CD4-positive, alpha-beta T cell (primary cell): ENCODE measurements at regions not wholly inside any gene's neighbourhood (a gene's known extent, or its start where the extent isn't known, plus 50 kb on each side); places are given as distances from the start of the nearest gene placed in this dataset.
A peak's percentile ranks its signal among the peaks of the same experiment; 100 is the strongest.

Source experiments
- ATAC-seq: fragments of 200-7000 bp; cut with Tn5 transposase; one replicate; pipeline ENCODE4 v1.10.0; 2022; ENCODE audit warnings: mild to moderate bottlenecking; ENCODE audit not compliant: poor library complexity
- CTCF ChIA-PET: fragments of 350-600 bp; sonication (Branson Sonifier 250); formaldehyde crosslinking; loops from one replicate; lab custom pipeline; 2021; ENCODE audit warnings: antibody characterized with exemption, inconsistent platforms; lab: Charles Lee
- POLR2A ChIA-PET: fragments of 350-600 bp; sonication (Branson Sonifier 250); formaldehyde crosslinking; loops from one replicate; lab custom pipeline; 2021; ENCODE audit warnings: antibody characterized with exemption, inconsistent platforms; lab: Charles Lee
- DNase-seq, 14 experiments: peaks; one replicate each; pipeline ENCODE4 v3.0.0-alpha.2; 2013 to 2020; ENCODE audit warnings: mixed read lengths in 2 of 14
- H3K27ac ChIP-seq, 2 donors: one replicate each; pipeline versions ENCODE4 v1.5.1 to v1.7.0; 2013; ENCODE audit warnings: low read length in 2 of 2, low read depth in 1 of 2, mild to moderate bottlenecking in 1 of 2
- H3K27me3 ChIP-seq, 2 experiments: 1 replicate in 1 of 2; 2 replicates in 1 of 2; pipeline versions ENCODE4 v1.6.1 to v1.7.0; 2013; ENCODE audit warnings: low read length in 2 of 2, control low read depth in 1 of 2, mild to moderate bottlenecking in 1 of 2, moderate library complexity in 1 of 2; ENCODE audit not compliant: insufficient read depth in 2 of 2, control insufficient read depth in 1 of 2
- H3K36me3 ChIP-seq: one replicate; pipeline ENCODE4 v1.6.1; 2013; ENCODE audit warnings: low read length, control low read depth; ENCODE audit not compliant: insufficient read depth
- H3K4me1 ChIP-seq: one replicate; pipeline ENCODE4 v1.6.1; 2013; ENCODE audit warnings: low read length, control low read depth; ENCODE audit not compliant: insufficient read depth
- H3K4me3 ChIP-seq: one replicate; pipeline ENCODE4 v1.5.1; 2013; ENCODE audit warnings: mild to moderate bottlenecking, low read length, moderate library complexity
- H3K9me3 ChIP-seq, 2 experiments: 1 replicate in 1 of 2; 2 replicates in 1 of 2; pipeline versions ENCODE4 v1.6.1 to v1.7.0; 2013; ENCODE audit warnings: low read length in 2 of 2, mild to moderate bottlenecking in 2 of 2, control low read depth in 1 of 2, moderate library complexity in 1 of 2; ENCODE audit not compliant: control insufficient read depth in 1 of 2, insufficient read depth in 1 of 2
- H3K27ac Mint-ChIP-seq: one replicate; pipeline ENCODE4 v1.8.0; 2020; ENCODE audit warnings: mixed read lengths
- H3K27me3 Mint-ChIP-seq: one replicate; pipeline ENCODE4 v1.8.0; 2021; ENCODE audit warnings: mixed read lengths
- H3K36me3 Mint-ChIP-seq: one replicate; pipeline ENCODE4 v1.8.0; 2021; ENCODE audit warnings: low read depth, mixed read lengths
- H3K4me1 Mint-ChIP-seq: one replicate; pipeline ENCODE4 v1.8.0; 2021; ENCODE audit warnings: low read depth, mixed read lengths
- H3K4me3 Mint-ChIP-seq: one replicate; pipeline ENCODE4 v1.8.0; 2020; ENCODE audit warnings: mild to moderate bottlenecking, mixed read lengths
- H3K9me3 Mint-ChIP-seq: one replicate; pipeline ENCODE4 v1.8.0; 2020; ENCODE audit warnings: mixed read lengths
- intact Hi-C, 2 experiments: fragments of 100-400 bp; cut with DNase I in 1 of 2; cut with micrococcal nuclease in 1 of 2; formaldehyde crosslinking; loops; one replicate each; pipeline versions ENCODE4 v1.15.1 to v1.9.0; 2023 to 2025; cut with DNase I, micrococcal nuclease
- TF ChIP-seq, protein P1 (sequence below): fragments of 200-600 bp; IDR thresholded peaks from one replicate; pipeline ENCODE4 v1.8.0; 2022; ENCODE audit warnings: antibody characterized with exemption, mild to moderate bottlenecking

DNA sequence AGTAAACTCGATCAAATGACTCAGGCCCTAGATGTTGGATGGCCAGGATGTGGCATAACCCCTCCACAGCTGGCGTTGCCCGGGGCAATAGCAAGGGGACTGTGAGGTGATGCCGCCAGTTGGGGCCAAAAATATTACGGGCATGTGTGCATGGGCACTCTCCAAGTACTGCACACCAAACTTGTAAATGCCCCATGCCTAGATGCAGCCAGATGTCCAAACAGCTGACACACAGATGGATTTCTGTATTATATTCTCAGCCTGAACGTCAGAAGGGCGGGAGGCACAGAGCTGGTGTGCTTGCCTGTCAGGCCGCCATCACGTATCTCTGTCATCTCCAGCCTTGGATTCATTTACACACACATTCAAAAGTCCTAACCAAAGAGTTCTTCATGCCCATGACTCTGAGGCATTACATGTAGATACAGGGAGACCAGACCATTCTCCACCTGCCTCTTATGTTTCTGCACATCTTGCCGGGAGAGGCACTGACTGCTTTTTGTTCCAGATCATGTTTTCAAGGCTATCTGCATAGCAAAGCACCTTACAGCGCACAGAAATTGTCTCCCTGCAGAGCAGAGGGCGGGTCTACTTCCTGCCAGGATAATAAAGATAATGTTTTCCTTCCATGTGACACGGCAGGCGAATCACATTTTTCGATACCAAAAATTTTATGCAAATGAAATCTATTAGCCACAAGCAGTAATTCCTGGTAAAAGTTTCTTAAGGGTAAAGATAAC, 200.9 kb upstream of the ADAMTS16 start:
- intact Hi-C loops = no loop called here
- H3K9me3 Mint-ChIP-seq = peaks cover 3% of the 10 kb centered on the region
- CTCF ChIA-PET = no interaction called here

DNA sequence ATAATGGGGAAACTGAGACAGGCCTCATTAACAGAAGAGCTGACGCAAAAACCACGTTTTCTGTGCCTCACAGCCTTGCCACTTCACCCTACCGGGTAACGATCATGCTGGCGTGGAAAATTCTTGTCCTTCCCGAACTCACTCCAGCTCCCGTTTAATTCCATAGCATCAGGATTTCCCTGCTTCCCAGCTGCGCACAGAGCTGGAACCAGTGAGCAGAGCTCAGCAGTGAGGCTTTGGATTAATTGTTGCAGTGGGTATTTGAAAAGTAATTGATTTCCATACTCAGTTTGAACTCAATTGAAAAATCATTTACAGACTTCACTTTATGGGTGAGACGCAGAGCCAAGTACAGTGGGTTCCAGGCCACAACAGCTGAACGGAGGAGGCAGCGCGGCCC, 199.0 kb upstream of the ADAMTS16 start:
- no peak overlapping the region for H3K4me3 ChIP-seq
- peaks cover 0 to 24% of the 10 kb centered on the region in 2 experiments for H3K9me3 ChIP-seq
- TF ChIP-seq, protein P1, sequence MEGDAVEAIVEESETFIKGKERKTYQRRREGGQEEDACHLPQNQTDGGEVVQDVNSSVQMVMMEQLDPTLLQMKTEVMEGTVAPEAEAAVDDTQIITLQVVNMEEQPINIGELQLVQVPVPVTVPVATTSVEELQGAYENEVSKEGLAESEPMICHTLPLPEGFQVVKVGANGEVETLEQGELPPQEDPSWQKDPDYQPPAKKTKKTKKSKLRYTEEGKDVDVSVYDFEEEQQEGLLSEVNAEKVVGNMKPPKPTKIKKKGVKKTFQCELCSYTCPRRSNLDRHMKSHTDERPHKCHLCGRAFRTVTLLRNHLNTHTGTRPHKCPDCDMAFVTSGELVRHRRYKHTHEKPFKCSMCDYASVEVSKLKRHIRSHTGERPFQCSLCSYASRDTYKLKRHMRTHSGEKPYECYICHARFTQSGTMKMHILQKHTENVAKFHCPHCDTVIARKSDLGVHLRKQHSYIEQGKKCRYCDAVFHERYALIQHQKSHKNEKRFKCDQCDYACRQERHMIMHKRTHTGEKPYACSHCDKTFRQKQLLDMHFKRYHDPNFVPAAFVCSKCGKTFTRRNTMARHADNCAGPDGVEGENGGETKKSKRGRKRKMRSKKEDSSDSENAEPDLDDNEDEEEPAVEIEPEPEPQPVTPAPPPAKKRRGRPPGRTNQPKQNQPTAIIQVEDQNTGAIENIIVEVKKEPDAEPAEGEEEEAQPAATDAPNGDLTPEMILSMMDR = no peak
- Mint-ChIP-seq H3K4me3 (no peak overlapping the region), H3K4me1 (no peaks in the 10 kb centered on the region), H3K27ac (no peak overlapping the region), H3K27me3 (no peaks in the 10 kb centered on the region), H3K36me3 (no peaks in the 10 kb centered on the region), H3K9me3 (no peaks in the 10 kb centered on the region)
- intact Hi-C loops = no loop called here
- ChIA-PET CTCF (no interaction called here), POLR2A (no interaction called here)
- H3K27ac ChIP-seq = no peak overlapping the region
- H3K27me3 ChIP-seq = no peaks in the 10 kb centered on the region
- no peak for ATAC-seq
- no peaks in the 10 kb centered on the region for H3K36me3 ChIP-seq
- no peak for DNase-seq
- no peaks in the 10 kb centered on the region for H3K4me1 ChIP-seq

More for the DNA sequence above, 200.9 kb upstream of the ADAMTS16 start:
- Mint-ChIP-seq H3K4me1 (no peaks in the 10 kb centered on the region), H3K36me3 (no peaks in the 10 kb centered on the region), H3K4me3 (no peak overlapping the region), H3K27me3 (no peaks in the 10 kb centered on the region), H3K27ac (no peak overlapping the region)
- H3K27ac ChIP-seq = no peak overlapping the region
- no peaks in the 10 kb centered on the region for H3K4me1 ChIP-seq
- H3K9me3 ChIP-seq = peaks cover 0 to 24% of the 10 kb centered on the region in 2 experiments
- no peaks in the 10 kb centered on the region for H3K27me3 ChIP-seq
- no peak for ATAC-seq
- H3K4me3 ChIP-seq = no peak overlapping the region
- POLR2A ChIA-PET = no interaction called here
- TF ChIP-seq, protein P1 = no peak
- no peak for DNase-seq
- no peaks in the 10 kb centered on the region for H3K36me3 ChIP-seq

DNA sequence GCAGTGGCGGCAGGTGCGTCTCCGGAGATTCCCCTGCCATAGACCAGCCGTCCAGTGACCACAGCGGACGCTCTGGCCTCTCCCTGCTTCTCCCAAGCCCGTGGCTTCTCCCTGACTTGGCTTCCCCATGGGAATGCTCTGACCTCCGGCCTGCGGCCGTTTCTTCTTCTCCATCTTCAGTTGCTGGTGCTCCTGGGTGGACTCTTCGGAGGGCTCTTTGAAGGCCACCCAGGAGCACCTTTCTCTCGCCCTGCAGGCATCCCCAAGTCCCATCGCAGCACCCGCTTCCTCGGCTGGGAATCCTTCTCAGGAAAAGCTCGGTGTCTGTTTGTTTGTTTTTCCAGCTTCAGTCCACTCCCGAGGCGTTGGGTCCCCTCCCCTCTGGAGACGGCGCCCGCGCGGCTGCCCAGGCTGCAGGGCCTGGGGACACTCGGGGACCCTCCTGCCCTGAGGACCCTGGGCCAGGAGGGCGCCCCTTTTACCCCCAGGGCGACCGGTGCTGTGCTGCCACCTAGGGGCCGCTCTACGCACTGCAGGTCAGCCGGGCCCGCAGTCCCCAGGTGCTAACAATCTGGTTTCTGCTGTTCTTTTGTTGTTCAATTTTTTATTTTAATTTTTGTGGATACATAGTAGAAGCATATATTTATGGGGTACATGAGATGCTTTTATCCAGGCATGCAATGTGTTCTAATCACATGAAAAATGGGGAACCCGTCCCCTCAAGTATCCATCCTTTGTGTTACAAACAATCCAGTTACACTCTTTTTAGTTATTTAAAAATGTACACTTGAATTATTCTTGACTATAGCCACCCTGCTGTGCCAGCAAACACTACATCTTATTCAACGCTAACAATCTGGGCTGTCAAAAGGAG, 197.9 kb upstream of the ADAMTS16 start:
- no peaks in the 10 kb centered on the region for H3K36me3 Mint-ChIP-seq
- H3K4me1 Mint-ChIP-seq = no peaks in the 10 kb centered on the region
- intact Hi-C loops = no loop called here
- peak in 1 of 14 experiments; percentile 12 for DNase-seq
- no peaks in the 10 kb centered on the region for H3K27me3 Mint-ChIP-seq
- no peaks in the 10 kb centered on the region for H3K36me3 ChIP-seq
- no peak overlapping the region for H3K27ac Mint-ChIP-seq
- no peak overlapping the region for H3K4me3 Mint-ChIP-seq
- TF ChIP-seq, protein P1 = peak; percentile 39
- ChIA-PET POLR2A (no interaction called here), CTCF (no interaction called here)
- ATAC-seq = no peak
- H3K9me3 Mint-ChIP-seq = no peaks in the 10 kb centered on the region
- no peak overlapping the region for H3K27ac ChIP-seq
- H3K4me3 ChIP-seq = no peak overlapping the region
- no peaks in the 10 kb centered on the region for H3K27me3 ChIP-seq
- no peaks in the 10 kb centered on the region for H3K4me1 ChIP-seq
- H3K9me3 ChIP-seq = peaks cover 0 to 30% of the 10 kb centered on the region in 2 experiments
